ENCODE measurements at regions not wholly inside any gene's neighbourhood (a gene's known extent, or its start where the extent isn't known, plus 50 kb on each side); places are given as distances from the start of the nearest gene placed in this dataset.

- no peak for TF ChIP-seq FOXP2 (optimal IDR thresholded peaks at IDR 0.05; ENCODE audit: borderline replicate concordance, extremely low read depth, extremely low read length, insufficient read depth)
- TF ChIP-seq TAF1 (IDR thresholded peaks at IDR 0.05; ENCODE audit: borderline replicate concordance, insufficient read depth, low read length) = no peak
- no peak for TF ChIP-seq POLR2AphosphoS5 (IDR thresholded peaks at IDR 0.05; ENCODE audit: low read depth, low read length)
- no peak for TF ChIP-seq SIN3A (IDR thresholded peaks at IDR 0.05; ENCODE audit: borderline replicate concordance, insufficient read depth, low read length)
Observed at GRCh38 chr18:47370052-47370451, 118.6 kb upstream of the SKOR2 start.

All from PFSK-1 (cell line).